HFFc6 (cell line): ENCODE measurements at regions not wholly inside any gene's neighbourhood (a gene's known extent, or its start where the extent isn't known, plus 50 kb on each side); places are given as distances from the start of the nearest gene placed in this dataset.

ENCODE experiments used
- DNase-seq: peaks from one replicate; pipeline ENCODE4 v3.0.0-alpha.2; 2018
- H3K27ac Mint-ChIP-seq: 2 replicates; pipeline ENCODE4 v1.8.0; 2020; ENCODE audit warnings: mild to moderate bottlenecking, mixed read lengths
- H3K27me3 Mint-ChIP-seq: 2 replicates; pipeline ENCODE4 v1.8.0; 2021; ENCODE audit warnings: mild to moderate bottlenecking, moderate library complexity, mixed read lengths; ENCODE audit not compliant: insufficient read depth
- H3K36me3 Mint-ChIP-seq: 2 replicates; pipeline ENCODE4 v1.8.0; 2021; ENCODE audit warnings: low read depth, mixed read lengths
- H3K4me1 Mint-ChIP-seq: 2 replicates; pipeline ENCODE4 v1.8.0; 2020; ENCODE audit warnings: low read depth, mixed read lengths
- H3K4me3 Mint-ChIP-seq: 2 replicates; pipeline ENCODE4 v1.8.0; 2020; ENCODE audit warnings: mild to moderate bottlenecking, moderate library complexity, mixed read lengths
- H3K9me3 Mint-ChIP-seq: 2 replicates; pipeline ENCODE4 v1.8.0; 2020; ENCODE audit warnings: mild to moderate bottlenecking, mixed read lengths
- CTCF ChIP-seq: fragments of 200-600 bp; sonication (generic); IDR thresholded peaks from 2 replicates; pipeline ENCODE4 v1.5.0; 2021; ENCODE audit warnings: antibody characterized with exemption, mild to moderate bottlenecking

GRCh38 chr2:238997684-238998083 lies 149.8 kb downstream of the TWIST2 start:
- no peak for DNase-seq
- Mint-ChIP-seq H3K9me3 (peaks cover 23% of the 10 kb centered on the region), H3K4me1 (peaks cover 19% of the 10 kb centered on the region), H3K36me3 (peaks cover 15% of the 10 kb centered on the region), H3K4me3 (no peak overlapping the region), H3K27me3 (peaks cover 12% of the 10 kb centered on the region), H3K27ac (no peak overlapping the region)
- TF ChIP-seq CTCF, result no peak
